GM10266 (cell line): ENCODE measurements at regions not wholly inside any gene's neighbourhood (a gene's known extent, or its start where the extent isn't known, plus 50 kb on each side); places are given as distances from the start of the nearest gene placed in this dataset.

ENCODE experiments used
- DNase-seq: peaks from one replicate; pipeline ENCODE4 v3.0.0; 2012; ENCODE audit errors: extremely low spot score
- TF ChIP-seq, protein P1 (sequence below): IDR thresholded peaks from 2 replicates; pipeline ENCODE4 v1.5.1; 2012; ENCODE audit warnings: mild to moderate bottlenecking, low read depth; ENCODE audit not compliant: control insufficient read depth, insufficient read depth; ENCODE audit errors: missing control alignments

DNA sequence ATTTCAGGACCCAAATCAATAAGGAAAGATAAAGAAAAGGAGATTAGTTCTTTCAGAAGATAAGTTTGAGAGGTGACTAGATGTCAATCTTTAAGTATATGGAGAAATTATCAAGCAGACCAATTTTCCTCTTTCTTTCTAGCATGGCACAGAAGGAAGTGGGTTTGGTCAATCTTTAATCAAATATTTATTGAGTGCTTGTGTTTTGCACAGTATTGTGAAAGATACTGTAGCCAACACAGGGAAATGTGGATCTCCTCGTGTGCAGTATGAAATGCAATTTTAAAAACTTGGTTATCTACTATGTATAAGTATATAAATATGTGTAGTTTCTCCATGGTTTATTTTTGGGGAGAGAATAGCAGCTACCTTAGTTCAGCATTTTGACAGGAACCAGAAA, 655.2 kb downstream of the RAPGEF2 start:
- DNase-seq = no peak
- TF ChIP-seq, protein P1, sequence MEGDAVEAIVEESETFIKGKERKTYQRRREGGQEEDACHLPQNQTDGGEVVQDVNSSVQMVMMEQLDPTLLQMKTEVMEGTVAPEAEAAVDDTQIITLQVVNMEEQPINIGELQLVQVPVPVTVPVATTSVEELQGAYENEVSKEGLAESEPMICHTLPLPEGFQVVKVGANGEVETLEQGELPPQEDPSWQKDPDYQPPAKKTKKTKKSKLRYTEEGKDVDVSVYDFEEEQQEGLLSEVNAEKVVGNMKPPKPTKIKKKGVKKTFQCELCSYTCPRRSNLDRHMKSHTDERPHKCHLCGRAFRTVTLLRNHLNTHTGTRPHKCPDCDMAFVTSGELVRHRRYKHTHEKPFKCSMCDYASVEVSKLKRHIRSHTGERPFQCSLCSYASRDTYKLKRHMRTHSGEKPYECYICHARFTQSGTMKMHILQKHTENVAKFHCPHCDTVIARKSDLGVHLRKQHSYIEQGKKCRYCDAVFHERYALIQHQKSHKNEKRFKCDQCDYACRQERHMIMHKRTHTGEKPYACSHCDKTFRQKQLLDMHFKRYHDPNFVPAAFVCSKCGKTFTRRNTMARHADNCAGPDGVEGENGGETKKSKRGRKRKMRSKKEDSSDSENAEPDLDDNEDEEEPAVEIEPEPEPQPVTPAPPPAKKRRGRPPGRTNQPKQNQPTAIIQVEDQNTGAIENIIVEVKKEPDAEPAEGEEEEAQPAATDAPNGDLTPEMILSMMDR = no peak

DNA sequence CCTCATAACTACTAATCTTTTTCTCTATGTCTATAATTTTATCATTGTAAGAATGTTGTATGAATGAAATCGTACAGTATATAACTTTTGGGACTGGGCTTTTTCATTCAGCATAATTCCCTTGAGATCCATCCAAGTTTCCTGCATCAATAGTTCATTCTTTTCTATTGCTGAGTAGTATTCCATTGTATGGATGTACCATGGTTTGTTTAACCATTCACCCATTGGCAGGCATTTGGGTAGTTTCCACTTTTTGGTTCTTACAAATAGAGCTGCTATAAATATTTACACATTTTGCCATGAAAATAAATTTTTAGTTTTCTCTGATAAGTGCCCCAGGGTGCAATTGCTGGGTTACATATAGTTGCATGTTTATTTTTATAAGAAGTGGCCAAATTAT, 659.8 kb downstream of the RAPGEF2 start:
- DNase-seq = no peak
- TF ChIP-seq, protein P1 = no peak

DNA sequence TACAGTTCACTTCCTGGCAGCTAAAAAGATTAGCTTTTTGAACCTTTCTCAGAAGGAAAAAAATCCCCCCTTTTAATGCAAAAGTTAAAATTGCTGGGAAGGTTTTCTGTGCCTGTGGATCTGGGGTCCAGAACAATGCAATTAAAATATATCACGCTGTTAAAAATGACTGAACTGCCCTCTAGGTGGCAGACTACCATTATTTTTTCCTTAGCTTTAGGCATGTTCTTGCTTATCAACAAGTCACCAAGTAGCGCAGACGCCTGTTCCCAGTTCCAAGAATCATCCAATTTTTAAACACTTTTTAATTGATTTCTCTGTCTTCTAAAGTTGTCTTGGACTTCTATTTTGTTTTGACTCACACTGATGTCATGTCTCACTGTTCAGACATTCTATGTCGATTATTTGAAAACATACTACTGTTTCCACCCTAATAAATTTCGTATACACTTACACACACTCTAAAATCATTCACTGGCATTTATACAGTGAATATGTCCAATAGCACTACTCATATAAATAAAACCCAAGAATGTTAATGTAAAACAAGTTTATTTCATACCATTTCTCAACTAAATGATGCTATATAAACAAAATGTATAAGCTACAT, 661.6 kb downstream of the RAPGEF2 start:
- TF ChIP-seq, protein P1 = peak; percentile 66
- peak; percentile 14 for DNase-seq

DNA sequence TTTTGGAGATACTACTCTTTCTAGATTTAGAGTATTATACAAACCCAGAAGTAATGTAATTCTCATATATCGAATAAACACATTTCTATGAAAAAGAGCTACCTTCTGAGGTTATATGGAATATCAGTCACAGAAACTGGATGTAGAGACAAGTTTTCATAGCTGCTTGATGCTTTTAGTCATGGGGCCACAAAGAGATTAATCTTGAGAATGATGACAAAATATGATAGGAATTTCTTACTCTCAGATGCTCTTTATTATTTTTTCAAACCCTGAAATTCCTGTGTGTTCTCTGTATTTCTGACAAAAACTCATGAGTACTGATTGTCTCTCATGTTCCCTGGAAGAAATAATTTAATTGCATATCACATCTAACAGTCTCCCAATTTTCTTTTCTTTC, 662.5 kb downstream of the RAPGEF2 start:
- no peak for DNase-seq
- TF ChIP-seq, protein P1 = no peak

DNA sequence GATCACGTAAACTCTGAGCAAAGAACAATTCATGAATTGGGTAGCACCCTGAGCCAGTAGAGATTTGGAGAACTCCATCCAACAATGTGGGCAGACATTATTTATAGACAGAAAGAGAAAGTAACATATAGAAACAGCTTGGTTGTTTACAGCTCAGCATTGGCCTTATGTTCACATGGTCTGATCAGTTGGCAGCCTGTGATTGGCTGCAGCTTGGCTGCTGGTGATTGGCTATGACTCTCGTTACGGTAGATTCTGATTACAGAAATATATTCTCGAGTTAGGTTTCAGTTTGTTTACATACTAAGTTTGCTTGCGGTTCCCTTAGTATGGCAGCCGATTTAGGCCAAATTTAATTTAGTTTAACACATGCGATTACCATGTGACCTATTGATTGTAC, 663.4 kb downstream of the RAPGEF2 start:
- DNase-seq = no peak
- TF ChIP-seq, protein P1 = no peak

DNA sequence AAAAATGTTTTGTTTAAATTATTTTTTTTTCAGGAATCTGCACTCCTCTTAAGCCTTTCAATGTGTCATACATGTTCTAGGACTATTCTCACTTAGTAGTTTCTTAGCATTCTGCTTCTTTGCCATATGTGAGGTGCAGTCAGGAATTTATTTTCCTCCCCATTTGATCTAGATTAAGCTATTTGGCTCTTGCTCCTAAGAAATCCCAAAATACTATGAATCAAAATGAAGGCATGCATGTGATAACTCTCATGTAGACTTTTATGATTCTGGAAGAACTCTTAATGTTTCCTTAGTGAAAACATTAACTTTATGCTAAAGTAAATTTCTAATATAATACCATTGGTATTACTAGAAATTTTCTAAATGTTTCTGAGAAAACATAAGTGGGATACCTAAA, 664.5 kb downstream of the RAPGEF2 start:
- DNase-seq = no peak
- TF ChIP-seq, protein P1 = no peak

DNA sequence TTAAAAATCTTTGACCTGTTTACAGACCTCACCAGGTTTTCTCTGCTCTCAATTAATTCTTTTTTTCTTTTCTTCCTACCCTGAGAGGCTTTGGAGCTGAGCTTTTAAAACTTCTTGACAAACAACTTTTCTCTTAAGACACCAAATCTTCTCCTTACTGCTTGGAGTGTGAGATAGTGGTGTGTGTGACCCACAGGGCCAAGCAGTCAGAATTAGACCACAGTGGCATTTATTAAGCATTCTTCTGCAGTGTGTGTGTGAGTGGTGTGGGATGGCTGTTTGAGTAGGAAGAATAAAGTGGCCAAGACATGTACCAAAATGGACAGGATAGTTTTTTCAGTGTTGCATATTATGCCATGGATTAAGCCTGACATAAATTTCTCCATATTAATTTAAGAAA, 665.1 kb downstream of the RAPGEF2 start:
- TF ChIP-seq, protein P1 = no peak
- no peak for DNase-seq
